A549 (cell line): ENCODE measurements at regions not wholly inside any gene's neighbourhood (a gene's known extent, or its start where the extent isn't known, plus 50 kb on each side); places are given as distances from the start of the nearest gene placed in this dataset.

Experiments used
- CHD2 ChIP-seq: fragments of 150-350 bp; IDR thresholded peaks from 2 replicates; pipeline ENCODE4 v1.6.1; 2014; ENCODE audit warnings: low read length; ENCODE audit not compliant: partially characterized antibody
- FOSL2 ChIP-seq, 2 experiments: fragments of 450-650 bp in 1 of 2; fragments of >200 bp in 1 of 2; sonication (Bioruptor Twin) in 1 of 2; formaldehyde crosslinking; IDR thresholded peaks; 2 replicates each; pipeline versions ENCODE4 v1.5.0 to v1.6.1; 2016 to 2020; ENCODE audit warnings: mild to moderate bottlenecking in 1 of 2, moderate library complexity in 1 of 2
- MAFK ChIP-seq: fragments of 450-650 bp; IDR thresholded peaks from 2 replicates; pipeline ENCODE4 v1.6.1; 2014; ENCODE audit not compliant: partially characterized antibody
- MAZ ChIP-seq: fragments of 150-350 bp; IDR thresholded peaks from 2 replicates; pipeline ENCODE4 v1.6.1; 2014; ENCODE audit warnings: antibody characterized with exemption, low read depth, low read length, borderline replicate concordance
- POLR2A ChIP-seq: IDR thresholded peaks from 2 replicates; pipeline ENCODE4 v1.6.1; 2012; ENCODE audit warnings: mild to moderate bottlenecking, low read length
- REST ChIP-seq: fragments of 200-600 bp; sonication (generic); IDR thresholded peaks from 2 replicates; pipeline ENCODE4 v1.6.1; 2016; ENCODE audit warnings: antibody characterized with exemption, mild to moderate bottlenecking, moderate library complexity
- SREBF2 ChIP-seq: fragments of 450-650 bp; IDR thresholded peaks from 2 replicates; pipeline ENCODE4 v1.6.1; 2014; ENCODE audit warnings: mild to moderate bottlenecking, moderate library complexity
- TF ChIP-seq, protein P1 (sequence below): fragments of >200 bp; sonication (Bioruptor Twin); formaldehyde crosslinking; IDR thresholded peaks from 3 replicates; pipeline ENCODE4 v1.5.1; 2016
- TF ChIP-seq, protein P2 (sequence below): fragments of 450-650 bp; IDR thresholded peaks from 2 replicates; pipeline ENCODE4 v1.6.1; 2014; ENCODE audit warnings: antibody characterized with exemption

DNA sequence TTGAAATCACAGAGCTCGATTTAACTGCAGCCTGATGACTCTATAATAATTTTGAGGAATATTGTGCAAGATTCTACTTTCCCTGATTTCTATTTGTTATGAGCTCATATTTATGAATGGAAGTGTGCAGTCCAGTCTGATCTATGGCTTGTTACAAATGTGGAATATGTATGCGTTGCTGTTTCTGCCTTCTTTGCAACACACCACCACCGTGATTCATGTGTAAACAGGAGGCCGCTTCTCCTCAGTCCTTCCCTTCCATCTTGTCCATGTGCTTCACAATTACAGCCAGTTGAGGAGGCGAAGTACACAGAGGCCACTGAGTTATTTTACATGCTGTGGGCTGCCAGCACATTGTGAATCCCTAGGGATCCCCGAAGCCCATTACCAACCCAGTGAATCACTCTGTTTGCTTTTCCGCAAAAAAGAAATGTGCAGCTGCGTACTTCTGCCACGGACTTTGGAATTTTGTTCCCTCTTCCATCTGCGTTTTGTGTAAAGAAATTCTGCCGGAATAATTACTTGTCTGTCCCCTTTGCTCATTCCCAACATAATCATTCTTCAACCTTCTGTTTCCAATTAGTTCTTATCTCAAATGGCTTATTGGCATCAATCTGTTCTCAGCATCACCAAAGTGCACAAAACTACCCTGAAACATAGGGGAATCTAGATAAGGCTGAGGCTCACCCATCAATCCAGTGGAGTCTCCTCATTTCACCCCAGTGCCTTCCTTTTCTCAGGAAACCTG lies 551.6 kb upstream of the CITED2 start:
- no peak for TF ChIP-seq FOSL2 (IDR thresholded peaks at IDR 0.05)
- no peak for TF ChIP-seq FOSL2 (CRISPR knock-in tag; IDR thresholded peaks at IDR 0.05)
- TF ChIP-seq REST, result no peak
- no peak for TF ChIP-seq MAZ
- no peak for TF ChIP-seq CHD2
- no peak for TF ChIP-seq MAFK
- TF ChIP-seq, protein P1, sequence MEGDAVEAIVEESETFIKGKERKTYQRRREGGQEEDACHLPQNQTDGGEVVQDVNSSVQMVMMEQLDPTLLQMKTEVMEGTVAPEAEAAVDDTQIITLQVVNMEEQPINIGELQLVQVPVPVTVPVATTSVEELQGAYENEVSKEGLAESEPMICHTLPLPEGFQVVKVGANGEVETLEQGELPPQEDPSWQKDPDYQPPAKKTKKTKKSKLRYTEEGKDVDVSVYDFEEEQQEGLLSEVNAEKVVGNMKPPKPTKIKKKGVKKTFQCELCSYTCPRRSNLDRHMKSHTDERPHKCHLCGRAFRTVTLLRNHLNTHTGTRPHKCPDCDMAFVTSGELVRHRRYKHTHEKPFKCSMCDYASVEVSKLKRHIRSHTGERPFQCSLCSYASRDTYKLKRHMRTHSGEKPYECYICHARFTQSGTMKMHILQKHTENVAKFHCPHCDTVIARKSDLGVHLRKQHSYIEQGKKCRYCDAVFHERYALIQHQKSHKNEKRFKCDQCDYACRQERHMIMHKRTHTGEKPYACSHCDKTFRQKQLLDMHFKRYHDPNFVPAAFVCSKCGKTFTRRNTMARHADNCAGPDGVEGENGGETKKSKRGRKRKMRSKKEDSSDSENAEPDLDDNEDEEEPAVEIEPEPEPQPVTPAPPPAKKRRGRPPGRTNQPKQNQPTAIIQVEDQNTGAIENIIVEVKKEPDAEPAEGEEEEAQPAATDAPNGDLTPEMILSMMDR, result no peak
- TF ChIP-seq POLR2A, result no peak
- TF ChIP-seq, protein P2, sequence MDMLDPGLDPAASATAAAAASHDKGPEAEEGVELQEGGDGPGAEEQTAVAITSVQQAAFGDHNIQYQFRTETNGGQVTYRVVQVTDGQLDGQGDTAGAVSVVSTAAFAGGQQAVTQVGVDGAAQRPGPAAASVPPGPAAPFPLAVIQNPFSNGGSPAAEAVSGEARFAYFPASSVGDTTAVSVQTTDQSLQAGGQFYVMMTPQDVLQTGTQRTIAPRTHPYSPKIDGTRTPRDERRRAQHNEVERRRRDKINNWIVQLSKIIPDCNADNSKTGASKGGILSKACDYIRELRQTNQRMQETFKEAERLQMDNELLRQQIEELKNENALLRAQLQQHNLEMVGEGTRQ, result no peak
- TF ChIP-seq SREBF2, result no peak
